ENCODE measurements at regions not wholly inside any gene's neighbourhood (a gene's known extent, or its start where the extent isn't known, plus 50 kb on each side); places are given as distances from the start of the nearest gene placed in this dataset.
"Not testable (repeated sequence)": the region's sequence is repeated elsewhere in the genome, so short reads cannot be mapped to it uniquely, and the experiment has no call there.

DNA sequence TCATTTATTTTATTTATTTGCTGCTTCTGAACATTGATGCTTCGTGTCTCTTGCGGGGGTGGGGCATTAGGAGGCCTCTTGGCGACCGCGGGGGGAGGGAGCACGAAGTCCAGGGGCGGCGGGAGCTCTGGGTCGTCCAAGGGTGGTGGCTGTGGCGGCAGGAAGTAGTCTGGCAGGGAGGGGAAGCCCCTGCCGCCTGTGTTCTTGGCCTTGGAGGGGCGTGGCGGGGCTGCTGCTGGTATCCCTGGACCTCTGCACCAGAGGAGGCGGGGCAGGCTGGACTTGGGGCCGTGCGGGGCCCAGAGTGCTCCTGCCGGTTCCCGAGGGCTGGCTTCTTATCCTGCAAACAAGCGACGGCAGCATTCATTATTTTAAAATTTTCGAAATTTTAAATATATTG is 70.5 kb upstream of the ABI1 start:
- Histone ChIP-seq H3K9ac (ENCODE audit: low read length in 2 of 2) (no peak overlapping the region), H3K9me3 (ENCODE audit: control insufficient read depth in 2 of 2, low read length in 2 of 2) (no peaks in the 10 kb centered on the region), H3K4me1 (ENCODE audit: control insufficient read depth, insufficient read depth, low read length) (no peaks in the 10 kb centered on the region), H3K36me3 (ENCODE audit: control insufficient read depth in 2 of 2, insufficient read depth in 2 of 2, low read length in 2 of 2) (no peaks in the 10 kb centered on the region), H3K27ac (ENCODE audit: low read length) (no peak overlapping the region), H3K4me3 (ENCODE audit: low read length in 2 of 2) (peak overlapping the region in 1 of 2 donors; percentile 47), H3K27me3 (ENCODE audit: control insufficient read depth in 1 of 2, insufficient read depth in 2 of 2, low read length in 2 of 2) (no peaks in the 10 kb centered on the region)

DNA sequence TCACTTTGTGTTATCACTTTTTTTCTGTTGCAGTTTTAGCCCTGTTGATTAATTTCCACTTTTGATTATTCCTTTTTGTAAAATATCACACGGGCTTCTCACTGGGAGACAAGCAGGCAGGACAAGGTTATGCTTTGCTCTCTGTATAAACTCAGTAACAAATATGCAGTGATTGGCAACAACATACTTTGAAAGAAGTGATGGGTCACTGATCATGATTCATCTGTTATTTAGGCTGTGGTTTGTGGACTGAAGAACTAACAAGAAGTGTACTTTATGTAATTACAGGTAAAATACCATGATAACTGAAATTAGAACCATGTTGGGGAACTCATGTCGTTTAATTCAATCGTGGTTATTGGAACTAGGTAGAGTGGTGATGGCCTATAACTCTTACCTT is 62.1 kb upstream of the ABI1 start:
- H3K27ac ChIP-seq (ENCODE audit: low read length); H3K36me3 ChIP-seq (ENCODE audit: control insufficient read depth in 2 of 2, insufficient read depth in 2 of 2, low read length in 2 of 2); H3K4me3 ChIP-seq (ENCODE audit: low read length in 2 of 2); H3K9ac ChIP-seq (ENCODE audit: low read length in 2 of 2); H3K4me1 ChIP-seq (ENCODE audit: control insufficient read depth, insufficient read depth, low read length); H3K9me3 ChIP-seq (ENCODE audit: control insufficient read depth in 2 of 2, low read length in 2 of 2); H3K27me3 ChIP-seq (ENCODE audit: control insufficient read depth in 1 of 2, insufficient read depth in 2 of 2, low read length in 2 of 2): not testable (repeated sequence)

DNA sequence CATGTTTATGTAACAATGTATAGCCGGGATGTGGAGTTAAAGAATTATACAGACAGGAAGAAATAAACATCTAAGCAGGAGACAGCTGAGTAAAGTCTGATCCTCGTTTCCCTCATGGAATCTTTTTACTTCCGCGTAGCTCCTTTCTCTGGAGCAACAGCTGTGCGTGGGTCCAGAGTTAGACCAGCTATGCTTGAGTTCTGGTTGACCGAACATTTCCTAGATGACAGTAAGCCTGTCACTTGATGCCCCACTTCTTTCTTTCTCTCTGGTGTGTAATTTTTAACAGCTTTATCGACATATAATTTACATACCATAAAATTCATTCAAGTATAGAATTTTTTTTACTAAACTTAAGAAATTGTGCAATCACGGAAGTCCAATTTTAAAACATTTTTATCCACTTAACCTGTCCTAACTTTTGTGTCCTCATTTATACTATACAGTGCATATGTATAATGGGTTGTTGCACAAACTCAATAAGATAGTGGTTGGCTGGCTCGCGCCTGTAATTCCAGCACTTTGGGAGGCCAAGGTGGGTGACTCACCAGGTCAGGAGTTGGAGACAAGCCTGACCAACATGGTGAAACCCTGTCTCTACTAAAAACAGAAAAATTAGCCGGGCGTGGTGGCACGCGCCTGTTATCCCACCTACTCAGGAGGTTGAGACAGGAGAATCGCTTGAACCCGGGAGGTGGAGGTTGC is 58.5 kb upstream of the ABI1 start:
- not testable (repeated sequence) for H3K4me3 ChIP-seq (ENCODE audit: low read length in 2 of 2); H3K27ac ChIP-seq (ENCODE audit: low read length); H3K9me3 ChIP-seq (ENCODE audit: control insufficient read depth in 2 of 2, low read length in 2 of 2); H3K4me1 ChIP-seq (ENCODE audit: control insufficient read depth, insufficient read depth, low read length); H3K9ac ChIP-seq (ENCODE audit: low read length in 2 of 2); H3K27me3 ChIP-seq (ENCODE audit: control insufficient read depth in 1 of 2, insufficient read depth in 2 of 2, low read length in 2 of 2); H3K36me3 ChIP-seq (ENCODE audit: control insufficient read depth in 2 of 2, insufficient read depth in 2 of 2, low read length in 2 of 2)

DNA sequence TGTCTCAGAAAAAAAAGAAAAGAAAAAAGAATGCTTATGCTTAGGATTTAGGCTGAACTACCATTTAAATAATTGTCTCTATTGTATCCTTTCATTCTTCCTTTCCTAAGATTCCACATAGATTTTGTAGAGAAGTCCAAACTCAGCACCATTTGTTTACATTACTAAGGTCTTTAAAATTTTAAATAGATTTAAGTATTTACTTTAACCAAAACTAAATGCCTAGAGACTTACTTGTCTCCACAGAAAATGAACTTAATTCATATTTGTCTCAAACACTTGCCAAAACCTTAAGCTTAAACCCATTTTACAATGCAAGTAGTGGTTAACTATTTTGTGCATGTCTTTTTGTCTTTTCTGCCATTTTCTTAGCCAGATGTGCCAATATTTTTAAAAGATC is 54.1 kb upstream of the ABI1 start:
- Histone ChIP-seq H3K36me3 (ENCODE audit: control insufficient read depth in 2 of 2, insufficient read depth in 2 of 2, low read length in 2 of 2) (no peaks in the 10 kb centered on the region), H3K4me1 (ENCODE audit: control insufficient read depth, insufficient read depth, low read length) (no peaks in the 10 kb centered on the region), H3K4me3 (ENCODE audit: low read length in 2 of 2) (no peak overlapping the region), H3K27ac (ENCODE audit: low read length) (no peak overlapping the region), H3K9me3 (ENCODE audit: control insufficient read depth in 2 of 2, low read length in 2 of 2) (no peaks in the 10 kb centered on the region), H3K9ac (ENCODE audit: low read length in 2 of 2) (no peak overlapping the region), H3K27me3 (ENCODE audit: control insufficient read depth in 1 of 2, insufficient read depth in 2 of 2, low read length in 2 of 2) (no peaks in the 10 kb centered on the region)

DNA sequence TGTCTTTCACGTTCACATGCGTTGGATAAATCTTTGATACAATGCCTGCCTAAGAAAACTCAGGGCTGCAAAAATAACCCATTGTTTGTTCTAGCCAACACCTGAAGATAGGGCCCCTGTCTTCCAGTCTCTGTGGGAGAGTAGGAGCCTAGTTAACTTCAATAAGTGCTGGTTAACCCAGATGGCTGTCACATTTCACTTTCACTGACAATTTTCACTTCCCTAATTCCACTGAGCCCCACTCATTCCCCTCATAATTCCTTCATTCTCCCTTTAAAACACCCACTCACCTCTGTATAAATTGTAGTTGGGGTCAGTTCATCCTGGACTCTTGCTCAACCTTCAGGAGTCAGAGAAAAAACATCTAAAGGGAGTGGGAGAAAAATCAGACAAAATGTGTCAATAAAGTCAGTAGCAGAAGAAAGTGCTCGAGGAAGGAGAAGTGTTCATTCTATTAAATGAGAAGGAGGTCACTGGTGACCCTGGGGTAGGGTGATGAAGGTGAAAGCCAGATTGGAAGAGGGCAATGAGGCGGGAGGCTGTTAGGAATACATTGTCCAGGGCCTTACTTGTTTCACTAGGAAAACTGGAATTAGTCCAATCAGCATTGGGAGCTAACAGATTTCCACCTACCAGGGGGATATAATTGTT is 51.2 kb upstream of the ABI1 start:
- Histone ChIP-seq H3K27me3 (ENCODE audit: control insufficient read depth in 1 of 2, insufficient read depth in 2 of 2, low read length in 2 of 2) (no peaks in the 10 kb centered on the region), H3K27ac (ENCODE audit: low read length) (no peak overlapping the region), H3K9ac (ENCODE audit: low read length in 2 of 2) (no peak overlapping the region), H3K36me3 (ENCODE audit: control insufficient read depth in 2 of 2, insufficient read depth in 2 of 2, low read length in 2 of 2) (no peaks in the 10 kb centered on the region), H3K4me1 (ENCODE audit: control insufficient read depth, insufficient read depth, low read length) (no peaks in the 10 kb centered on the region), H3K9me3 (ENCODE audit: control insufficient read depth in 2 of 2, low read length in 2 of 2) (no peaks in the 10 kb centered on the region), H3K4me3 (ENCODE audit: low read length in 2 of 2) (no peak overlapping the region)
